HEK293T (cell line): ENCODE measurements at regions not wholly inside any gene's neighbourhood (a gene's known extent, or its start where the extent isn't known, plus 50 kb on each side); places are given as distances from the start of the nearest gene placed in this dataset.

Experiments used
- CTCF ChIA-PET: fragments of 350-600 bp; formaldehyde crosslinking; extraction: SDS; loops from one replicate; lab custom pipeline; 2021; ENCODE audit warnings: antibody characterized with exemption, inconsistent platforms; lab: Yijun Ruan, JAX
- POLR2A ChIA-PET: fragments of 350-600 bp; formaldehyde crosslinking; extraction: SDS; loops from one replicate; lab custom pipeline; 2020; ENCODE audit warnings: antibody characterized with exemption, inconsistent platforms; lab: Yijun Ruan, JAX
- DNase-seq: peaks from one replicate; pipeline ENCODE4 v3.0.0; 2012; ENCODE audit warnings: mixed read lengths; ENCODE audit errors: extremely low spot score
- ARNT ChIP-seq: fragments of 450-650 bp; IDR thresholded peaks from 2 replicates; pipeline ENCODE4 v1.6.1; 2017; ENCODE audit warnings: mild to moderate bottlenecking
- BHLHE40 ChIP-seq: fragments of 450-650 bp; IDR thresholded peaks from 2 replicates; pipeline ENCODE4 v1.6.1; 2016; ENCODE audit warnings: mild to moderate bottlenecking, moderate library complexity, borderline replicate concordance
- CTBP1 ChIP-seq: fragments of 450-650 bp; IDR thresholded peaks from 2 replicates; pipeline ENCODE4 v1.6.1; 2016; ENCODE audit warnings: borderline replicate concordance
- ELF4 ChIP-seq: fragments of 450-650 bp; IDR thresholded peaks from 2 replicates; pipeline ENCODE4 v1.6.1; 2017; ENCODE audit warnings: antibody characterized with exemption
- FOXA1 ChIP-seq: fragments of 450-650 bp; IDR thresholded peaks from 2 replicates; pipeline ENCODE4 v1.6.1; 2016; ENCODE audit warnings: mild to moderate bottlenecking
- FOXK2 ChIP-seq: fragments of 450-650 bp; IDR thresholded peaks from 2 replicates; pipeline ENCODE4 v1.6.1; 2016; ENCODE audit warnings: mild to moderate bottlenecking
- FOXM1 ChIP-seq: fragments of 450-650 bp; IDR thresholded peaks from 2 replicates; pipeline ENCODE4 v1.6.1; 2017; ENCODE audit warnings: mild to moderate bottlenecking, borderline replicate concordance
- HDGF ChIP-seq: fragments of 450-650 bp; IDR thresholded peaks from 2 replicates; pipeline ENCODE4 v1.6.1; 2017; ENCODE audit warnings: antibody characterized with exemption, borderline replicate concordance
- L3MBTL2 ChIP-seq: fragments of 450-650 bp; conservative IDR thresholded peaks from 2 replicates; pipeline ENCODE4 v1.6.1; 2016; ENCODE audit warnings: mild to moderate bottlenecking
- LEF1 ChIP-seq: fragments of 450-650 bp; IDR thresholded peaks from 2 replicates; pipeline ENCODE4 v1.6.1; 2017; ENCODE audit warnings: mild to moderate bottlenecking, borderline replicate concordance
- NFRKB ChIP-seq: fragments of 450-650 bp; IDR thresholded peaks from 2 replicates; pipeline ENCODE4 v1.6.1; 2016; ENCODE audit warnings: mild to moderate bottlenecking, moderate library complexity
- SP1 ChIP-seq: fragments of 450-650 bp; IDR thresholded peaks from 2 replicates; pipeline ENCODE4 v1.6.1; 2017
- SUZ12 ChIP-seq: fragments of 450-650 bp; IDR thresholded peaks from 2 replicates; pipeline ENCODE4 v1.6.1; 2016; ENCODE audit warnings: mild to moderate bottlenecking
- TARDBP ChIP-seq: fragments of 450-650 bp; IDR thresholded peaks from 2 replicates; pipeline ENCODE4 v1.6.1; 2016
- ZNF384 ChIP-seq: fragments of 450-650 bp; IDR thresholded peaks from 2 replicates; pipeline ENCODE4 v1.6.1; 2016
- TF ChIP-seq, protein P1 (sequence below): fragments of 450-650 bp; IDR thresholded peaks from 2 replicates; pipeline ENCODE4 v1.6.1; 2016

DNA sequence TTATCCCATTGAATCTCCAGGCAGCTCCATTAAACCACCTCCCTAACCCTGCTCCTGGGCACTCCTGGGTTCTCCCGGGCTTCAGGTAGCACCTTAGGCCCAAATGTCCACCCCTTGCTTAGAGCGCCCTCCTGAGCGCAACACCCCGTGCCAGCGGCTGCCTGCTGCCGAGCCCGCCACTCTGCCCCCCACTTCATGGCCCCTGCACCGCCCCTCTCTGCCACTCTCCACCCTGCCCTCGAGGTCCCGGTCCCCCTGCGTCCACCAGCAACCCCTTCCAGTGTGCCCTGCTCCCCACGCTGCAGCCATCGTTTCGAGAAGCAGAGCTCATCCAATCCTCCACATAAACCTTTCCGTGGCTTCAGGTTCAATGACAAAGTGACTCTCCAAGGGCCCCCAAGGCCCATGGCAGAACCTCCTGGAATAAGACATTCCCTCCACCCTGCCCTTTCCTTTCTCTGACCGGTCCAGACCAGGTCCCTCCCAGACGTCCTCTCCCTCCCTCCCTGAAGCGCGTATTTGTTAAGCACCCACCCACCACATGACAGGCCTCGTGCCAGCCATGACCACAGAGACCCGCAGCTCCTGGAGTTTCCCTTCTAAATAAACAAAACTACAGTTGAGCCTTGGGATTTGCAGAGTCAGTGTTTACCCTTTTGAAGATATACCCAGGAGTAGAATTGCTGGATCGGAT is 66.6 kb downstream of the ARHGEF18 start:
- POLR2A ChIA-PET = interaction anchor here (1.7 kb wide), 1 partner anchor 20 kb away, joined by 4 read pairs; no protein-coding TSS in a partner anchor
- CTCF ChIA-PET = no interaction called here
- no peak for DNase-seq
- TF ChIP-seq HDGF (no peak), SP1 (no peak), NFRKB (no peak)

DNA sequence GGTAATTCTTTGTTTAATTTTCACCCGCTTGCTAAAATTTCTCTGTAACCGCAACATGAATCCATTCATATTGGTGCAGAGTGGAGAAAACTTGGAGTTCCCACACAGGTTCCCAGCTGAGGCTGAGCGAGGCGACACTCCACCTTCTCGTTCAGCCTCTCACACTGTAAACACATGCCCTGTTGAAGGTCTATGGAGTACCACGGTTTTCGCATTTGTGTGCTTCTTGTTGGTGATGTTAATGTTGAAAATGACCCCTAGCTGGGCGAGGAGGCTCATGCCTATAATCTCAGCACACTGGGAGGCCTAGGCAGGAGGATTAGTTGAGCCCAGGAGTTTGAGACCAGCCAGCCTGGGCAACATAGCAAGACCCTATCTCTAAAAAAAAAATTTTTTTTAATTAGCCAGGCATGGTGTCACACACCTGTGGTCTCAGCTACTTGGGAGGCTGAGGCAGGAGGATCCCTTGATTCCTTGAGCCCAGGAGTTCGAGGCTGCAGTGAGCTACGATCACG is 67.2 kb downstream of the ARHGEF18 start:
- POLR2A ChIA-PET = interaction anchor here (1.7 kb wide), 1 partner anchor 20 kb away, joined by 4 read pairs; no protein-coding TSS in a partner anchor
- CTCF ChIA-PET = no interaction called here
- TF ChIP-seq ZNF384 = no peak
- no peak for TF ChIP-seq SUZ12
- TF ChIP-seq FOXA1 = no peak
- no peak for TF ChIP-seq ELF4
- no peak for TF ChIP-seq L3MBTL2
- TF ChIP-seq FOXK2 = no peak
- no peak for DNase-seq

DNA sequence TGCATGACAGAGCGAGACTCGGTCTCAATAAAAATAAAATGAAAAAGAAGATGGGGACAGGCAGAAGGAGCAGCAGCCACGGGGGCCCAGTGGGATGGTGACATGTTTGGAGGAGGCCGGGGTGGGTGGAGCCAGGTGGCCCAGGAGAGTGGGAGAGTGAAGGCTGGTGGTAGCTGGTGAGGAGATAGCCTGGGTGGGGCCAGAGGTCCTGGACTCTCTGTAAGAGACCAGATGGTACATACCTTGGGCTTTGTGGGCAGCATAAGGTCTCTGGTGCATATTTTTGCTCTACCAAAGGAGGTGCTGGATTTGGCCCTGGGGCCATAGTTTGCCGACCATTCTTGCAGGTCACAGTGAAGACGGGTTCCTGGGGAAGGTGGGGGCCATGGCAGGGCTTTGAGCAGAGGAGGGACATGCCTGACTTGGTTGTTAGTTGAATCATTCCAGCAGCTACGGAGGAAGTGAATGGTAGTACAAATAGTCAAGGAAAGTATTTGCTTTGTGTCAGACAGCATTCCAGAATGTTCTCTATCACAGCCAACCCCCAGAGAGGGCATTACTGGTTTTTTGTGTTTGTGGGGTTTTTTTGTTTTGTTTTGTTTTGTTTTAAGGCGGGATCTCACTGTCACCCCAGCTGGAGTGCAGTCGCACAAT is 69.1 kb downstream of the ARHGEF18 start:
- POLR2A ChIA-PET = no interaction called here

DNA sequence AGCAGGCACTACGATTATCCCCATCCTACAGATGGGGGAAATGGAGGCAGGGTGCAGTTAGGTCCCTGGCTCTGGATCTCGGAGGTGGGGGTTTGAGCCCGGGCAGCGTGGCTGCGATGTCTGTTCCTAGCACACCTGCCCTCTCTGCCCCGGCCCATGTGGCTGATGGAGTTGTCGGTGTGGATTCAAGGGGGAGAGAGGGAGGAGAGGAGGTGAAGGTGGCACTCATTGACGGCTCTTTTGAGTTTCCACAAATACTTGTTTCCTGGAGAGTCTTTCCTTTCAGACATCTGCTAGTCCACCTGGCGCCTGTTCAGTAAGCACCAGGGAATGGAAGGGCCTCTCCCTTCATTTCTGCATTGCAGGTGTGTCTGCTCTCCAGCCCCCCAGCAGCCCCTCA is 69.9 kb downstream of the ARHGEF18 start:
- no peak for DNase-seq
- POLR2A ChIA-PET = no interaction called here
- CTCF ChIA-PET = no interaction called here
- TF ChIP-seq HDGF = no peak

More for the DNA sequence above, 69.1 kb downstream of the ARHGEF18 start:
- no peak for DNase-seq
- TF ChIP-seq ZNF384 = no peak
- TF ChIP-seq FOXA1 = no peak
- TF ChIP-seq, protein P1, sequence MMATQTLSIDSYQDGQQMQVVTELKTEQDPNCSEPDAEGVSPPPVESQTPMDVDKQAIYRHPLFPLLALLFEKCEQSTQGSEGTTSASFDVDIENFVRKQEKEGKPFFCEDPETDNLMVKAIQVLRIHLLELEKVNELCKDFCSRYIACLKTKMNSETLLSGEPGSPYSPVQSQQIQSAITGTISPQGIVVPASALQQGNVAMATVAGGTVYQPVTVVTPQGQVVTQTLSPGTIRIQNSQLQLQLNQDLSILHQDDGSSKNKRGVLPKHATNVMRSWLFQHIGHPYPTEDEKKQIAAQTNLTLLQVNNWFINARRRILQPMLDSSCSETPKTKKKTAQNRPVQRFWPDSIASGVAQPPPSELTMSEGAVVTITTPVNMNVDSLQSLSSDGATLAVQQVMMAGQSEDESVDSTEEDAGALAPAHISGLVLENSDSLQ = no peak
- no peak for TF ChIP-seq SP1
- TF ChIP-seq FOXM1 = no peak
- TF ChIP-seq HDGF = no peak
- no peak for TF ChIP-seq ELF4
- TF ChIP-seq TARDBP = no peak
- no peak for TF ChIP-seq FOXK2
- no peak for TF ChIP-seq NFRKB
- TF ChIP-seq ARNT = no peak
- CTCF ChIA-PET = no interaction called here

DNA sequence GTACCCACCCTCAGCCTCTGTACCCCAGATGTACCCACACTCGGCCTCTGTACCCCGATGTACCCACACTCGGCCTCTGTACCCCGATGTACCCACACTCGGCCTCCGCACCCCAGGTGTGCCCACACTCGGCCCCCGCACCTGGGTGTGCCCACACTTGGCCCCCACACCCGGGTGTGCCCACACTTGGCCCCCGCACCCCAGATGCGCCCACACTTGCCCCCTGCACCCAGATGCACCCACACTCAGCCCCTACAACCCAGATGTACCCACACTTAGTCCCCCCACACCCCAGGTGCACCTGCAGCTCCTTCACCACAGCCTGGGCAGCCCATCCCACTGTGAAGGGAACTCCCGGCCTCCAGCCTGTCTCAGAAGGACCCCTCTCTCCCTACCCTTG is 69.7 kb downstream of the PEX11G start:
- TF ChIP-seq HDGF (no peak), L3MBTL2 (no peak), FOXA1 (no peak), BHLHE40 (no peak), NFRKB (no peak), FOXM1 (no peak), ZNF384 (no peak), SP1 (no peak), ARNT (no peak), CTBP1 (no peak), LEF1 (no peak)
- TF ChIP-seq, protein P1 = no peak
- POLR2A ChIA-PET = no interaction called here
- no peak for DNase-seq
- CTCF ChIA-PET = no interaction called here

DNA sequence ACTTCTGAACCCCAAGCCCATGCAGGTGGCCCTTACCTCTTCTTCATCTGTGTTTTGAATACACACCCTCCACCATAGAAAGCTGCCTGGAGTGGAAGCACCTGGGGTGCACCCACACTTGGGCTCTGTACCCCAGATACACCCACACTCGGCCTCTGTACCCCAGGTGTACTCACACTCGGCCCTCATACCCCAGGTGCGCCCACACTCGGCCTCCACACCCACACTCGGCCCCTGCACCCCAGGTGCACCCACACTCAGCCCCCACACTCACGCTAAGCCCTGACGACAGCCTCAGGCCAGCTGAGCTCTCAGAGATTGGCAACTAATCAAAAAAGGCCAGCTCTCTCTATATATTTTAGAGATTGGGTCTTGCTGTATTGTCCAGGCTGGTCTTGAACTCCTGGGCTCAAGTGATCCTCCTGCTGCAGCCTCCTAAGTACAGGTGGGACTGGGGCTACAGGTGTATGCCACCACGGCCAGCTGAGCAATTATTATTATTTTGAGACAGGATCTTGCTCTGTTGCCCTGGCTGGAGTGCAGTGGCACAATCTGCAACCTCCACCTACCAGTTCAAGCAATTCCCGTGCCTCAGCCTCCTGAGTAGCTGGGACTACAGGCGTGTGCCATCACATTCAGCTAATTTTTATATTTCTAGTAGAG is 68.9 kb downstream of the PEX11G start:
- ChIA-PET CTCF (no interaction called here), POLR2A (no interaction called here)
- no peak for DNase-seq
- TF ChIP-seq ZNF384 = no peak
- TF ChIP-seq FOXM1 = no peak
- TF ChIP-seq CTBP1 = no peak
- no peak for TF ChIP-seq TARDBP
- TF ChIP-seq NFRKB = no peak

DNA sequence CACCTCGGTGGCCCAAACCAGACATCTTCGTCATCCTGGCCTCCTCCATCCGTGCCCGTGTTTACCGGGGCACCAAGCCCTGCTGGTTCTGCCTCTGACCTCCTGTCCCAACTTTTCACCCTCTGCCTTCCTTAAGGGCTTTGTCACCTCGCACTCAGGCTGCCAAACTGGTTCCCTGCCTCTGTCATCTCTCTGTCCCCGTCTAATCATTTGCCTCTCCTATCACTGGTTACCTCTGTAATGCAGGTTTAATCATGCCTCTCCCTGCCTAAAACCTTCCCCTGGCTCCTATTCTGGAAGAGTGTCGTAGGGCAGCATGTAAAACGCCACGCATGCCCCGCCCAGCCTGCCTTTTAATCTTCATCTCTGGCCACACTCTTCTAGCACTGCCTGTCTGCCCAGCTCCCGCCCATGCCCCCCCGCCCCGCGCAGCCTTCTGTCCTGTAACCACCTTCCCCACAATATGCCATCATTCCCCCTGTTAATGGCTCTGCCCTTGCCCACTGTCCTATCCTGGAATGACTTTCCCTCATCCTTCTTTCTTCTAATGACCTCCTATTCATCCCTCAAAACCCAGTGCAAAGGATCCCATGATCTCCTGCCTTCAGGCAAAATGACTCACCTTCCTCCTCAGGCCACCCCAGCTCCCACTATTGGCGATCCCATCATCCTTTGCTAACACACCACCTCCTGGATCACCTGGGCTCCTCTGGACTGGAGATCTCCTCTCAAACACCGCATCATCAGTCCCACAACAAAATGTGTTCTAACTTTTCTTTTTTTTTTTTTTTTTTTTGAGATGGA is 66.7 kb downstream of the PEX11G start:
- ChIA-PET CTCF (no interaction called here), POLR2A (no interaction called here)
- TF ChIP-seq ZNF384 (no peak), ELF4 (no peak), LEF1 (no peak), SP1 (no peak), CTBP1 (no peak), ARNT (no peak), HDGF (no peak), BHLHE40 (no peak), TARDBP (no peak), FOXA1 (no peak), L3MBTL2 (no peak), FOXK2 (no peak), NFRKB (no peak)
- TF ChIP-seq, protein P1 = no peak
- DNase-seq = no peak
